ENCODE measurements at regions not wholly inside any gene's neighbourhood (a gene's known extent, or its start where the extent isn't known, plus 50 kb on each side); places are given as distances from the start of the nearest gene placed in this dataset.

DNA sequence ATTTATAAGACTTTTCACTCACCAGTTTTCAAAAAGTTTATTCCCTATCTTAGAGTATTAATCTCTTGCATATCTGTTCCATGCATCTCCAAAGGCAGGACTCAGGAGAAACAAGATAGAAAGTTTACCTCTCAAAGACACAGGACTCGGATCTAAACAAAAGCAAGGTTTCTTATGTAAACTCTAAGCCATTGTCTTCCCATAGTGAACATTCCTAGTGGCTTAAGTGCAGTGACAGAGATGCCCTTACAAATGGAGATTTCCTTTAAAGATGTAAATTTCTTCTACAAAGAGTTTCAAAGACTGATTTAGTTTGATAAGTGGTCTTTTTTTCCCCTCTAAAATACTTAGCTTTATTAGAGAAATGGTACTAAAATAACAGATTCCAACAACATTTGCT, 209.8 kb downstream of the ACTR3B start:
- Histone ChIP-seq H3K4me3 (ENCODE audit: low read depth in 1 of 5, low read length in 5 of 5) (no peak overlapping the region), H3K27me3 (ENCODE audit: control insufficient read depth in 5 of 5, insufficient read depth in 4 of 5, low read length in 5 of 5) (peaks cover 0 to 3% (median 0%) of the 10 kb centered on the region in 5 donors), H3K9ac (ENCODE audit: low read length in 5 of 5) (no peak overlapping the region), H3K4me1 (ENCODE audit: control insufficient read depth in 5 of 5, insufficient read depth in 5 of 5, low read length in 5 of 5) (peaks cover 0 to 1% (median 0%) of the 10 kb centered on the region in 5 donors), H3K36me3 (ENCODE audit: control insufficient read depth in 5 of 5, insufficient read depth in 5 of 5, low read length in 5 of 5) (no peaks in the 10 kb centered on the region), H3K27ac (ENCODE audit: low read depth, low read length) (no peak overlapping the region), H3K9me3 (ENCODE audit: control insufficient read depth in 5 of 5, low read length in 5 of 5) (peaks cover 0 to 12% (median 6%) of the 10 kb centered on the region in 5 donors)

DNA sequence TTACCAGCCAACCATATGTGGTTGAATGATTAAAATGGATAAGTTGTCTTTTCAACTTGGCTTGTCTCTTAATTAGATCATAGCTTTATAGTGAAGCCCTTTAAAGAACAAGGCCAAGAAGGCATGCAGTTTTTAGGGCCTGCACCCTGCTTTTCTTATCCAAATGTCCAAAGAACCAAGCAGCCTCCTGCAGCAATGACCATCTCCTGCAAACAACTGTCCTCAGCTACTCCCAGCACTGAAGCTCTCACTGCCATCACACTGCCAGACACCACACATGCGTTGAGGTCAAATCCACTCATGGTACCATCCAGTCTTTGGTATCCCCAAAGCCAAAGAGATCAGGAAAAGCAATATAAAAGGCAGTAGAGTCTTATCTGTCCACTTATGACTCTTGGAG, 210.3 kb downstream of the ACTR3B start:
- H3K9me3 ChIP-seq (ENCODE audit: control insufficient read depth in 5 of 5, low read length in 5 of 5) = peaks cover 0 to 10% (median 6%) of the 10 kb centered on the region in 5 donors
- H3K36me3 ChIP-seq (ENCODE audit: control insufficient read depth in 5 of 5, insufficient read depth in 5 of 5, low read length in 5 of 5) = no peaks in the 10 kb centered on the region
- peaks cover 0 to 4% (median 0%) of the 10 kb centered on the region in 5 donors for H3K4me1 ChIP-seq (ENCODE audit: control insufficient read depth in 5 of 5, insufficient read depth in 5 of 5, low read length in 5 of 5)
- H3K27ac ChIP-seq (ENCODE audit: low read depth, low read length) = no peak overlapping the region
- H3K9ac ChIP-seq (ENCODE audit: low read length in 5 of 5) = no peak overlapping the region
- H3K4me3 ChIP-seq (ENCODE audit: low read depth in 1 of 5, low read length in 5 of 5) = no peak overlapping the region
- H3K27me3 ChIP-seq (ENCODE audit: control insufficient read depth in 5 of 5, insufficient read depth in 4 of 5, low read length in 5 of 5) = peaks cover 0 to 3% (median 0%) of the 10 kb centered on the region in 5 donors

DNA sequence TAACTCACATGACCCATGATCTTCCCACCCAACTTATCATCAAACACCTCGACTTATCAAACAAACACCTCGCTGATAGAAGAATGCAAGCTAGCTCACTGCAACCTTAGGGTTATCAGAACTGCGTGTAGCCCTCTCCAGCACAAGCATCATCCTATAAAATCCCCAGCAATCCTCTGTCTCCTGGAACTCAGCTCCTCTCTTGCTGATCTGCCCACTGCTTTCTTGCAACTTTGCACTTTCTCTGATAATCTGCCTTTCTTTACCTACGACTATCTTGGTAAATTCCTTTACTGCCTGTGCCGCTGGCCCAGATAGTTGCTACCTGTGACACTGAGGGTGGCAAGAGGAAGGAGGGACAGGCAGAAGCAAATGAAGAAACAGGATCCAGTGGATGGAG, 210.9 kb downstream of the ACTR3B start:
- no peak overlapping the region for H3K27ac ChIP-seq (ENCODE audit: low read depth, low read length)
- no peak overlapping the region for H3K9ac ChIP-seq (ENCODE audit: low read length in 5 of 5)
- peaks cover 0 to 3% (median 0%) of the 10 kb centered on the region in 5 donors for H3K27me3 ChIP-seq (ENCODE audit: control insufficient read depth in 5 of 5, insufficient read depth in 4 of 5, low read length in 5 of 5)
- peaks cover 0 to 4% (median 0%) of the 10 kb centered on the region in 5 donors for H3K4me1 ChIP-seq (ENCODE audit: control insufficient read depth in 5 of 5, insufficient read depth in 5 of 5, low read length in 5 of 5)
- H3K9me3 ChIP-seq (ENCODE audit: control insufficient read depth in 5 of 5, low read length in 5 of 5) = peaks cover 0 to 10% (median 6%) of the 10 kb centered on the region in 5 donors
- no peak overlapping the region for H3K4me3 ChIP-seq (ENCODE audit: low read depth in 1 of 5, low read length in 5 of 5)
- no peaks in the 10 kb centered on the region for H3K36me3 ChIP-seq (ENCODE audit: control insufficient read depth in 5 of 5, insufficient read depth in 5 of 5, low read length in 5 of 5)

DNA sequence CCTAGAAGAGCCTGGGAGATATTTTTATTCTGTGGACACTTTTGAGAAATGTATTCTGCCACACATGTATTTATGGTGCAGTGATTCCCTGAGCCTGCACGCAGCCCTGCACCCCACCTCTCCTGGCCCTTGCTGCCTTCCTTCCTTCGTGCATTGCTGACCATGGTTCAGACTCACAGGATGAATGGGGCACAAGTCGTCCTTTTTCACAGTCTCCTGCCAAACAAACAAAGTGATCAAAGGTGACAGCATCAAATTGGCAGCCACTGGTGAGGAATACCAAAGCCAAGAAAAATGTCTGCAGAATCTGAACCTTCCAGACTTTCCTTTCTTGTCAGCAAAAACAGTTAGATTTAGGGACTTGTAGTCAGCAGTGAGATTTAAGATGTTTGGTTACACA, 215.0 kb downstream of the ACTR3B start:
- Histone ChIP-seq H3K9me3 (ENCODE audit: control insufficient read depth in 5 of 5, low read length in 5 of 5) (peaks cover 0 to 6% (median 5%) of the 10 kb centered on the region in 5 donors), H3K4me3 (ENCODE audit: low read depth in 1 of 5, low read length in 5 of 5) (no peak overlapping the region), H3K27me3 (ENCODE audit: control insufficient read depth in 5 of 5, insufficient read depth in 4 of 5, low read length in 5 of 5) (peaks cover 0 to 3% (median 0%) of the 10 kb centered on the region in 5 donors), H3K4me1 (ENCODE audit: control insufficient read depth in 5 of 5, insufficient read depth in 5 of 5, low read length in 5 of 5) (peaks cover 0 to 4% (median 0%) of the 10 kb centered on the region in 5 donors), H3K27ac (ENCODE audit: low read depth, low read length) (no peak overlapping the region), H3K36me3 (ENCODE audit: control insufficient read depth in 5 of 5, insufficient read depth in 5 of 5, low read length in 5 of 5) (no peaks in the 10 kb centered on the region), H3K9ac (ENCODE audit: low read length in 5 of 5) (no peak overlapping the region)

DNA sequence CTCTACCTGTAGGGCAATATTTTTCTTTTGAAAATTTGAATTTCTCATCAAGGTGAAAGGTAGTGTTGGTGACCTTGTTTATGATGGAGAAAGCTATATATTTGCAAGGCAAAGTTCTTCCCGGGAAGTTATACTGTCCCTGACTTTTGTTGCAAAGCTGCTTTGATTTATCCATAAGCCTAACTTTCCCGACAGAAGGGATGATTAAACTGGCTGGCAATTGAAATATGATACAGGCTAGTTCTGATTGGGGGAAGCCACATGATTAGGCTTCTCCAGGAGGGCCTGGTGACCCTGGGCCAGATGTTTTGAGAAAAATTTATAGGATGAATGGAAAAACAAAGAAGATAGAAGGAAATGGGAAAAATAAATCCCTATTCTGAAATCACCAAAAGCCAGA, 215.5 kb downstream of the ACTR3B start:
- H3K27ac ChIP-seq (ENCODE audit: low read depth, low read length) = no peak overlapping the region
- H3K4me1 ChIP-seq (ENCODE audit: control insufficient read depth in 5 of 5, insufficient read depth in 5 of 5, low read length in 5 of 5) = peaks cover 0 to 4% (median 0%) of the 10 kb centered on the region in 5 donors
- no peaks in the 10 kb centered on the region for H3K36me3 ChIP-seq (ENCODE audit: control insufficient read depth in 5 of 5, insufficient read depth in 5 of 5, low read length in 5 of 5)
- no peak overlapping the region for H3K4me3 ChIP-seq (ENCODE audit: low read depth in 1 of 5, low read length in 5 of 5)
- peaks cover 0 to 6% (median 5%) of the 10 kb centered on the region in 5 donors for H3K9me3 ChIP-seq (ENCODE audit: control insufficient read depth in 5 of 5, low read length in 5 of 5)
- peaks cover 0 to 3% (median 0%) of the 10 kb centered on the region in 5 donors for H3K27me3 ChIP-seq (ENCODE audit: control insufficient read depth in 5 of 5, insufficient read depth in 4 of 5, low read length in 5 of 5)
- H3K9ac ChIP-seq (ENCODE audit: low read length in 5 of 5) = no peak overlapping the region

DNA sequence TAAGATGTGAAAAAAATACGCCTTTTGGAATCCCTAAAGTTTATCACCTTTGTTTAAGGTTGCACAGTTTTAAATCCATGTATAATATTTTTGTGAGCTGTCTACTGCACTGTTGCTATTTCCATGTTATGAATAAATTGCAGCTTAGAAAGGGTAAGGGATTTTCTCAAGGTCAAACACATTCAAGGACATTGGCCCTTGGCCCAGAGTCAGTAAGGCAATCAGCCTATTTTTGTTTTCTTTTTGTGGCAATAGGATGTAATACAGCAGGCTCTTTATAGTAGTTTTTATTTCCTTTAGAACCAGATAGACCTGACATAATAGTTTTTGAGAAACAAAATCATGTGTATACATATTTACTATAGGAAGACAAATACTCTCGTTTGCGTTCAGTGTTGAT, 219.8 kb downstream of the ACTR3B start:
- Histone ChIP-seq H3K27ac (ENCODE audit: low read depth, low read length) (no peak overlapping the region), H3K27me3 (ENCODE audit: control insufficient read depth in 5 of 5, insufficient read depth in 4 of 5, low read length in 5 of 5) (peaks cover 0 to 6% (median 0%) of the 10 kb centered on the region in 5 donors), H3K4me1 (ENCODE audit: control insufficient read depth in 5 of 5, insufficient read depth in 5 of 5, low read length in 5 of 5) (peaks cover 0 to 3% (median 0%) of the 10 kb centered on the region in 5 donors), H3K4me3 (ENCODE audit: low read depth in 1 of 5, low read length in 5 of 5) (no peak overlapping the region), H3K36me3 (ENCODE audit: control insufficient read depth in 5 of 5, insufficient read depth in 5 of 5, low read length in 5 of 5) (no peaks in the 10 kb centered on the region), H3K9me3 (ENCODE audit: control insufficient read depth in 5 of 5, low read length in 5 of 5) (no peaks in the 10 kb centered on the region), H3K9ac (ENCODE audit: low read length in 5 of 5) (no peak overlapping the region)

DNA sequence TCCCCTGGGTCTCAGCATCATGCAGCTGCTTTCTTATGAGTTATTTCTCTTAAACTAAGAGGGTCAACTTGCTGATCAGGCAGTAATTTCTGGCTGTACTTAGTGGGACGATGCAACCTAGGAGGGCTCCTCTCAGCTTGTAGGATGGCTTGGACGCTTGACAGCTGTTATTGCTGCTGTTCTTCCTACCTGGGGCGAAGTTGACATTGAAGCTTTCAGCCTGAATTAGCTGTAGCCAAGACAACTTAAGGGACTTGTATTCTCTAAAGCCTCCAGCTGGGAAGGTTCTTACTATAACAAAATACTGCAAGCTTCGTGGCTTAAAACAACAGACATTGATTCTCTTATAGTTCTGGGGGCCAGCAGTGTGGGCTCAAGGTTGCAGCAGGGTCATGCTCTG, 224.9 kb downstream of the ACTR3B start:
- H3K4me1 ChIP-seq (ENCODE audit: control insufficient read depth in 5 of 5, insufficient read depth in 5 of 5, low read length in 5 of 5) = no peaks in the 10 kb centered on the region
- H3K36me3 ChIP-seq (ENCODE audit: control insufficient read depth in 5 of 5, insufficient read depth in 5 of 5, low read length in 5 of 5) = no peaks in the 10 kb centered on the region
- H3K27me3 ChIP-seq (ENCODE audit: control insufficient read depth in 5 of 5, insufficient read depth in 4 of 5, low read length in 5 of 5) = peaks cover 0 to 3% (median 0%) of the 10 kb centered on the region in 5 donors
- H3K9ac ChIP-seq (ENCODE audit: low read length in 5 of 5) = no peak overlapping the region
- H3K4me3 ChIP-seq (ENCODE audit: low read depth in 1 of 5, low read length in 5 of 5) = no peak overlapping the region
- H3K27ac ChIP-seq (ENCODE audit: low read depth, low read length) = no peak overlapping the region
- H3K9me3 ChIP-seq (ENCODE audit: control insufficient read depth in 5 of 5, low read length in 5 of 5) = no peaks in the 10 kb centered on the region

DNA sequence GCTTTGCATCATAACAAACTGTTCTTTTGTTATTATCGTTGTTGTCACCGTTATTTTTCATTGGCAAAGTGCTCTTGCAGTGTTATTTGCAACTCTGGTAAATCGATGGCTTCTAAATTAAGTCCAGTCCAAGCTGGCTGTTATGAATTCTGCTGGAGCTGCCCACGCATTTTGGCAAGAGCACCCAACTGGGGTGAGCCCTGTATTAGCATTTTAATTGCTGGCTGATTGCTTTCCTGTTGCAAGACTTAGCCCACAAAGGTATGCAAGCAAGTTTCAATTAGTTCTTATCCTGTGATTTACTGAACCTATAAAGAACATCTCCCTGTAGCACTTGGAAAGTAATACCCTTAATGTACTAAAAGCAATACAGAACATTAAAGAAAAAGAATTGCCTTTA, 226.8 kb downstream of the ACTR3B start:
- H3K27ac ChIP-seq (ENCODE audit: low read depth, low read length) = no peak overlapping the region
- no peaks in the 10 kb centered on the region for H3K36me3 ChIP-seq (ENCODE audit: control insufficient read depth in 5 of 5, insufficient read depth in 5 of 5, low read length in 5 of 5)
- no peak overlapping the region for H3K9ac ChIP-seq (ENCODE audit: low read length in 5 of 5)
- no peak overlapping the region for H3K4me3 ChIP-seq (ENCODE audit: low read depth in 1 of 5, low read length in 5 of 5)
- H3K9me3 ChIP-seq (ENCODE audit: control insufficient read depth in 5 of 5, low read length in 5 of 5) = no peaks in the 10 kb centered on the region
- peaks cover 0 to 3% (median 0%) of the 10 kb centered on the region in 5 donors for H3K27me3 ChIP-seq (ENCODE audit: control insufficient read depth in 5 of 5, insufficient read depth in 4 of 5, low read length in 5 of 5)
- no peaks in the 10 kb centered on the region for H3K4me1 ChIP-seq (ENCODE audit: control insufficient read depth in 5 of 5, insufficient read depth in 5 of 5, low read length in 5 of 5)

DNA sequence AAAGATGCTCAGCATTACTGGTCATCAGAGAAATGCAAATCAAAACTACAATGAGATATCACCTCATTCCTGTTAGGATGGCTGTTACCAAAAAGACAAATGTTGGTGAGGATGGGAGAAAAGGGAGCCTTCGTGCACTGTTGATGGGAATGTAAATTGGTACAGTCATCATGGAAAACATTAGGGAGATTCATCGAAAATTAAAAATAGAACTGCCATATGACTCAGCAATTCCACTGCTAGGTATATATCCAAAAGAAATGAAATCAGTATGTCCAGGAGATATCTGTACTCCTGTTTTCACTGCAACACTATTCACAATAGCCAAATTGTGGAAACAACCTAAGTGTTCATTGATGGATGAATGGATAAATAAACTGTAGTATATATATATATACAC, 228.1 kb downstream of the ACTR3B start:
- Histone ChIP-seq H3K27me3 (ENCODE audit: control insufficient read depth in 5 of 5, insufficient read depth in 4 of 5, low read length in 5 of 5) (peaks cover 0 to 3% (median 0%) of the 10 kb centered on the region in 5 donors), H3K27ac (ENCODE audit: low read depth, low read length) (no peak overlapping the region), H3K4me3 (ENCODE audit: low read depth in 1 of 5, low read length in 5 of 5) (no peak overlapping the region), H3K4me1 (ENCODE audit: control insufficient read depth in 5 of 5, insufficient read depth in 5 of 5, low read length in 5 of 5) (no peaks in the 10 kb centered on the region), H3K36me3 (ENCODE audit: control insufficient read depth in 5 of 5, insufficient read depth in 5 of 5, low read length in 5 of 5) (no peaks in the 10 kb centered on the region), H3K9ac (ENCODE audit: low read length in 5 of 5) (no peak overlapping the region), H3K9me3 (ENCODE audit: control insufficient read depth in 5 of 5, low read length in 5 of 5) (no peaks in the 10 kb centered on the region)

DNA sequence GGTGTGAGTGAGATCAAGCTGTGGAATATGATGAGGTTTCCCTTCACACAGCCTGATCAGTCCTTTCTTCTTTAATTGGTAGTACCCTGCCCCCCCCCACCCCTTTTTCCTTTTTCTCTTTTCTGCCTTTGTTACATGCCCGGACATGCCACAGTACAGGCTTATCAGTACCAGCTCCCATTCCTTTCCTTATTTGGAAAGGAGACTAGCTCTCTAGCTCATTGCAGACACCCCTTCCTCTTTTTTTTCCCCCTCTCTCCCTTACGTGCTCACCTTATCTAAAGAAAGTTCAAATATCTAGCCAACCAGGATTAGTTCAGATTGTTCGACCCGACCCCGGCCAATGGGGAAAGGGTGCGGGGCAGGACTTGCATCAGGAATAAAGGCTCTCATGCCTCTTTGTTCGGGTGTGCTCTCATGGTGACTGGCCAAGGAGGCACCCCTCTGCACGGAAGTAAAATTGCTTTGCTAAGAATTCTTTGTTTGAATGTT, 230.4 kb downstream of the ACTR3B start:
- no peak overlapping the region for H3K27ac ChIP-seq (ENCODE audit: low read depth, low read length)
- no peaks in the 10 kb centered on the region for H3K9me3 ChIP-seq (ENCODE audit: control insufficient read depth in 5 of 5, low read length in 5 of 5)
- H3K4me1 ChIP-seq (ENCODE audit: control insufficient read depth in 5 of 5, insufficient read depth in 5 of 5, low read length in 5 of 5) = no peaks in the 10 kb centered on the region
- no peak overlapping the region for H3K9ac ChIP-seq (ENCODE audit: low read length in 5 of 5)
- no peak overlapping the region for H3K4me3 ChIP-seq (ENCODE audit: low read depth in 1 of 5, low read length in 5 of 5)
- no peaks in the 10 kb centered on the region for H3K27me3 ChIP-seq (ENCODE audit: control insufficient read depth in 5 of 5, insufficient read depth in 4 of 5, low read length in 5 of 5)
- no peaks in the 10 kb centered on the region for H3K36me3 ChIP-seq (ENCODE audit: control insufficient read depth in 5 of 5, insufficient read depth in 5 of 5, low read length in 5 of 5)
